IMR-90 (cell line): ENCODE measurements at regions not wholly inside any gene's neighbourhood (a gene's known extent, or its start where the extent isn't known, plus 50 kb on each side); places are given as distances from the start of the nearest gene placed in this dataset.
A peak's percentile ranks its signal among the peaks of the same experiment; 100 is the strongest.

Source experiments
- ATAC-seq: fragments of 200-7000 bp; cut with Tn5 transposase; 2 replicates; pipeline ENCODE4 v1.9.1; 2020; ENCODE audit warnings: low read depth, mild to moderate bottlenecking, moderate library complexity
- BruUV-seq: library from RNA; stranded (reverse); fragments of 400-500 nt; replicated peaks from 2 replicates; lab custom pipeline; 2021; lab: Mats Ljungman, UMichigan
- CTCF ChIA-PET: fragments of 300-600 bp; formaldehyde crosslinking; extraction: SDS; loops from one replicate; lab custom pipeline; 2021; ENCODE audit warnings: antibody characterized with exemption; lab: Yijun Ruan, JAX
- POLR2A ChIA-PET: fragments of 300-600 bp; sonication (Branson Sonifier 250); formaldehyde crosslinking; loops from one replicate; lab custom pipeline; 2022; ENCODE audit warnings: antibody characterized with exemption; ENCODE audit not compliant: unreplicated experiment; lab: Charles Lee
- DNase-seq: peaks from one replicate; pipeline ENCODE4 v3.0.0; 2013
- H2AFZ ChIP-seq: replicated peaks from 2 replicates; pipeline ENCODE3; 2013; ENCODE audit warnings: low read length, mild to moderate bottlenecking; ENCODE audit not compliant: poor library complexity
- H2AK5ac ChIP-seq: 2 replicates; pipeline ENCODE4 v1.6.1; 2013; ENCODE audit warnings: low read depth, low read length, inconsistent platforms
- H2AK9ac ChIP-seq: replicated peaks from 2 replicates; pipeline ENCODE3; 2013; ENCODE audit warnings: mild to moderate bottlenecking, low read depth, low read length, moderate library complexity; ENCODE audit not compliant: poor library complexity
- H2BK120ac ChIP-seq: 2 replicates; pipeline ENCODE4 v1.6.1; 2013; ENCODE audit warnings: low read depth, low read length, inconsistent platforms
- H2BK15ac ChIP-seq: 3 replicates; pipeline ENCODE4 v1.6.1; 2013; ENCODE audit warnings: low read depth, low read length, inconsistent platforms
- H2BK20ac ChIP-seq: 2 replicates; pipeline ENCODE4 v1.6.1; 2013; ENCODE audit warnings: low read depth, mild to moderate bottlenecking, inconsistent platforms, low read length, moderate library complexity
- H2BK5ac ChIP-seq: 2 replicates; pipeline ENCODE4 v1.6.1; 2013; ENCODE audit warnings: mild to moderate bottlenecking, low read depth, low read length, inconsistent platforms; ENCODE audit not compliant: poor library complexity, severe bottlenecking
- H3K14ac ChIP-seq: replicated peaks from 2 replicates; pipeline ENCODE4 v1.6.1; 2013; ENCODE audit warnings: low read depth, low read length, inconsistent platforms
- H3K18ac ChIP-seq: 2 replicates; pipeline ENCODE4 v1.6.1; 2013; ENCODE audit warnings: low read depth, low read length, control low read depth
- H3K23ac ChIP-seq: 2 replicates; pipeline ENCODE4 v1.6.1; 2013; ENCODE audit warnings: low read depth, low read length, inconsistent platforms
- H3K27ac ChIP-seq: 2 replicates; pipeline ENCODE4 v1.5.1; 2013; ENCODE audit warnings: mild to moderate bottlenecking, control low read depth, low read length; ENCODE audit not compliant: insufficient read depth
- H3K27me3 ChIP-seq: 2 replicates; pipeline ENCODE4 v1.6.1; 2013; ENCODE audit warnings: low read length; ENCODE audit not compliant: control insufficient read depth, insufficient read depth
- H3K36me3 ChIP-seq: 2 replicates; pipeline ENCODE4 v1.6.1; 2013; ENCODE audit warnings: low read length, mixed read lengths; ENCODE audit not compliant: control insufficient read depth, insufficient read depth
- H3K4ac ChIP-seq: 2 replicates; pipeline ENCODE4 v1.6.1; 2013; ENCODE audit warnings: low read depth, low read length, inconsistent platforms
- H3K4me1 ChIP-seq: 2 replicates; pipeline ENCODE4 v1.6.1; 2013; ENCODE audit warnings: low read length, mixed read lengths; ENCODE audit not compliant: control insufficient read depth, insufficient read depth
- H3K4me2 ChIP-seq: 2 replicates; pipeline ENCODE4 v1.6.1; 2013; ENCODE audit warnings: low read depth, mild to moderate bottlenecking, control low read depth, low read length, moderate library complexity
- H3K4me3 ChIP-seq: 2 replicates; pipeline ENCODE4 v1.5.1; 2013; ENCODE audit warnings: low read depth, mild to moderate bottlenecking, control low read depth, low read length, moderate library complexity; ENCODE audit not compliant: insufficient read depth
- H3K56ac ChIP-seq: 2 replicates; pipeline ENCODE4 v1.6.1; 2013; ENCODE audit warnings: low read length, inconsistent platforms; ENCODE audit not compliant: insufficient read depth; ENCODE audit errors: extremely low read depth
- H3K79me1 ChIP-seq, 2 experiments: 2 replicates each; pipeline ENCODE4 v1.6.1; 2013; ENCODE audit warnings: low read length in 2 of 2, inconsistent platforms in 1 of 2, low read depth in 1 of 2
- H3K9ac ChIP-seq: 2 replicates; pipeline ENCODE4 v1.6.1; 2013; ENCODE audit warnings: low read depth, low read length, control low read depth
- H3K9me1 ChIP-seq: 2 replicates; pipeline ENCODE4 v1.6.1; 2013; ENCODE audit warnings: low read length, inconsistent platforms; ENCODE audit not compliant: insufficient read depth
- H3K9me3 ChIP-seq: 2 replicates; pipeline ENCODE4 v1.6.1; 2013; ENCODE audit warnings: low read length; ENCODE audit not compliant: control insufficient read depth, insufficient read depth
- H4K20me1 ChIP-seq: 2 replicates; pipeline ENCODE4 v1.6.1; 2013; ENCODE audit warnings: low read length, inconsistent platforms; ENCODE audit not compliant: insufficient read depth
- H4K5ac ChIP-seq: 2 replicates; pipeline ENCODE4 v1.6.1; 2013; ENCODE audit warnings: mild to moderate bottlenecking, low read depth, low read length, control low read depth
- H4K8ac ChIP-seq, 2 experiments: 2 replicates each; pipeline ENCODE4 v1.6.1; 2013; ENCODE audit warnings: low read depth in 2 of 2, low read length in 2 of 2, control low read depth in 1 of 2, inconsistent platforms in 1 of 2
- H4K91ac ChIP-seq: 2 replicates; pipeline ENCODE4 v1.6.1; 2013; ENCODE audit warnings: low read depth, low read length, inconsistent platforms; ENCODE audit not compliant: insufficient read depth
- BHLHE40 ChIP-seq: fragments of 150-350 bp; IDR thresholded peaks from 2 replicates; pipeline ENCODE4 v1.6.1; 2016; ENCODE audit warnings: mild to moderate bottlenecking, low read depth, low read length
- CEBPB ChIP-seq: IDR thresholded peaks from 2 replicates; pipeline ENCODE4 v1.6.1; 2012; ENCODE audit warnings: low read depth, low read length, improper control_type of control experiment
- MAFK ChIP-seq: IDR thresholded peaks from 2 replicates; pipeline ENCODE4 v1.6.1; 2012; ENCODE audit warnings: low read depth, low read length, improper control_type of control experiment
- MAZ ChIP-seq: IDR thresholded peaks from 2 replicates; pipeline ENCODE4 v1.6.1; 2012; ENCODE audit warnings: low read depth, mild to moderate bottlenecking, low read length, improper control_type of control experiment, moderate library complexity, borderline replicate concordance
- NFE2L2 ChIP-seq: fragments of 150-350 bp; IDR thresholded peaks from 2 replicates; pipeline ENCODE4 v1.6.1; 2016; ENCODE audit warnings: low read depth, mild to moderate bottlenecking, low read length
- RAD21 ChIP-seq: IDR thresholded peaks from 2 replicates; pipeline ENCODE4 v1.6.1; 2012; ENCODE audit warnings: low read length, improper control_type of control experiment
- RCOR1 ChIP-seq: IDR thresholded peaks from 2 replicates; pipeline ENCODE4 v1.6.1; 2012; ENCODE audit warnings: mild to moderate bottlenecking, low read length, improper control_type of control experiment; ENCODE audit not compliant: insufficient replicate concordance
- RFX5 ChIP-seq: IDR thresholded peaks from 2 replicates; pipeline ENCODE4 v1.8.0; 2012; ENCODE audit warnings: low read depth, mild to moderate bottlenecking, low read length, moderate library complexity
- SMC3 ChIP-seq: fragments of 150-350 bp; IDR thresholded peaks from 2 replicates; pipeline ENCODE4 v1.6.1; 2016; ENCODE audit warnings: low read depth, mild to moderate bottlenecking, antibody characterized with exemption, low read length, moderate library complexity
- WGBS, 2 experiments: methylation state at CpG; one replicate each; pipeline versions ENCODE4 v1.1.5 to v1.1.7; 2013; ENCODE audit warnings: missing lambda C conversion rate in 2 of 2; ENCODE audit not compliant: insufficient read length in 1 of 2; ENCODE audit errors: extremely low coverage in 2 of 2; 5-methylcytosine and 5-hydroxymethylcytosine counted together
- dilution Hi-C: fragments of 300-500 bp; cut with HindIII; formaldehyde crosslinking; loops from one replicate; pipeline ENCODE4 v1.14.3; 2018; ENCODE audit warnings: low sequenced_read_pairs; ENCODE audit not compliant: unreplicated experiment
- in situ Hi-C: fragments of 300-500 bp; cut with MboI; formaldehyde crosslinking; loops from 3 replicates; pipeline ENCODE4 v1.14.3; 2019; ENCODE audit warnings: low sequenced_read_pairs, inconsistent platforms, mixed read lengths
- intact Hi-C: fragments of 100-400 bp; cut with micrococcal nuclease; formaldehyde crosslinking; loops from 2 replicates; pipeline ENCODE4 v1.10.0; 2022
- TF ChIP-seq, protein P1 (sequence below): conservative IDR thresholded peaks from 2 replicates; pipeline ENCODE4 v1.5.1; 2012; ENCODE audit warnings: mild to moderate bottlenecking, low read depth, low read length, improper control_type of control experiment
- TF ChIP-seq, protein P2 (sequence below): fragments of 150-350 bp; IDR thresholded peaks from 2 replicates; pipeline ENCODE4 v1.6.1; 2016; ENCODE audit warnings: low read depth, mild to moderate bottlenecking, low read length, moderate library complexity, borderline replicate concordance

- H2BK120ac ChIP-seq, result peak overlapping the region; percentile 96
- peaks cover 7% of the 10 kb centered on the region for H3K4me1 ChIP-seq
- H3K27ac ChIP-seq, result no peak overlapping the region; the same call in 1 of the 2 replicates
- intact Hi-C loops, result no loop called here
- H3K18ac ChIP-seq, result peak overlapping the region; percentile 65; the same call in 1 of the 2 replicates
- no peak overlapping the region for H3K4me3 ChIP-seq
- no peaks in the 10 kb centered on the region for H4K20me1 ChIP-seq
- no peak overlapping the region for H3K9ac ChIP-seq
- peak overlapping the region; percentile 64 for H2AFZ ChIP-seq
- peak overlapping the region; percentile 90 for H3K4ac ChIP-seq
- dilution Hi-C loops, result no loop called here
- H3K56ac ChIP-seq, result no peak overlapping the region
- peak overlapping the region; percentile 89; the same call in 1 of the 3 replicates for H2BK15ac ChIP-seq
- in situ Hi-C loops, result no loop called here
- DNase-seq, result no peak
- H2BK5ac ChIP-seq, result peak overlapping the region; percentile 22
- H2AK5ac ChIP-seq, result peak overlapping the region; percentile 80
- peak overlapping the region; percentile 43 for H2AK9ac ChIP-seq
- no peaks in the 10 kb centered on the region for H3K27me3 ChIP-seq
- 86% methylated on average over 2 of the region's 3 CpGs; no CpG with 5 or more reads in 1 of the 2 experiments for WGBS, 2 experiments
- H2BK20ac ChIP-seq, result peak overlapping the region; percentile 97
- peak overlapping the region; percentile 71 for H4K91ac ChIP-seq
- no TSS peak for BruUV-seq
- no peaks in the 10 kb centered on the region for H3K36me3 ChIP-seq
- ATAC-seq, result no peak
- no peak for TF ChIP-seq RAD21
- TF ChIP-seq, protein P1, sequence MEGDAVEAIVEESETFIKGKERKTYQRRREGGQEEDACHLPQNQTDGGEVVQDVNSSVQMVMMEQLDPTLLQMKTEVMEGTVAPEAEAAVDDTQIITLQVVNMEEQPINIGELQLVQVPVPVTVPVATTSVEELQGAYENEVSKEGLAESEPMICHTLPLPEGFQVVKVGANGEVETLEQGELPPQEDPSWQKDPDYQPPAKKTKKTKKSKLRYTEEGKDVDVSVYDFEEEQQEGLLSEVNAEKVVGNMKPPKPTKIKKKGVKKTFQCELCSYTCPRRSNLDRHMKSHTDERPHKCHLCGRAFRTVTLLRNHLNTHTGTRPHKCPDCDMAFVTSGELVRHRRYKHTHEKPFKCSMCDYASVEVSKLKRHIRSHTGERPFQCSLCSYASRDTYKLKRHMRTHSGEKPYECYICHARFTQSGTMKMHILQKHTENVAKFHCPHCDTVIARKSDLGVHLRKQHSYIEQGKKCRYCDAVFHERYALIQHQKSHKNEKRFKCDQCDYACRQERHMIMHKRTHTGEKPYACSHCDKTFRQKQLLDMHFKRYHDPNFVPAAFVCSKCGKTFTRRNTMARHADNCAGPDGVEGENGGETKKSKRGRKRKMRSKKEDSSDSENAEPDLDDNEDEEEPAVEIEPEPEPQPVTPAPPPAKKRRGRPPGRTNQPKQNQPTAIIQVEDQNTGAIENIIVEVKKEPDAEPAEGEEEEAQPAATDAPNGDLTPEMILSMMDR, result no peak
- TF ChIP-seq MAZ, result no peak
- no peak for TF ChIP-seq RFX5
- TF ChIP-seq RCOR1, result no peak
- no peak for TF ChIP-seq BHLHE40
- no peak for TF ChIP-seq NFE2L2
- no peak for TF ChIP-seq MAFK
- no peak for TF ChIP-seq CEBPB
- TF ChIP-seq, protein P2, sequence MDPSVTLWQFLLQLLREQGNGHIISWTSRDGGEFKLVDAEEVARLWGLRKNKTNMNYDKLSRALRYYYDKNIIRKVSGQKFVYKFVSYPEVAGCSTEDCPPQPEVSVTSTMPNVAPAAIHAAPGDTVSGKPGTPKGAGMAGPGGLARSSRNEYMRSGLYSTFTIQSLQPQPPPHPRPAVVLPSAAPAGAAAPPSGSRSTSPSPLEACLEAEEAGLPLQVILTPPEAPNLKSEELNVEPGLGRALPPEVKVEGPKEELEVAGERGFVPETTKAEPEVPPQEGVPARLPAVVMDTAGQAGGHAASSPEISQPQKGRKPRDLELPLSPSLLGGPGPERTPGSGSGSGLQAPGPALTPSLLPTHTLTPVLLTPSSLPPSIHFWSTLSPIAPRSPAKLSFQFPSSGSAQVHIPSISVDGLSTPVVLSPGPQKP, result no peak
- no peak for TF ChIP-seq SMC3
- peaks cover 4% of the 10 kb centered on the region; the same call in 1 of the 2 replicates for H3K9me1 ChIP-seq
- H4K5ac ChIP-seq, result peak overlapping the region; percentile 67; the same call in 1 of the 2 replicates
- no peaks in the 10 kb centered on the region for H3K9me3 ChIP-seq
- peak overlapping the region; percentile 30 to 77; a peak in 2 of 4 replicates for H4K8ac ChIP-seq
- ChIA-PET POLR2A (no interaction called here), CTCF (no interaction called here)
- peak overlapping the region; percentile 79; the same call in 1 of the 2 replicates for H3K23ac ChIP-seq
- H3K79me1 ChIP-seq, result no peaks in the 10 kb centered on the region
- H3K14ac ChIP-seq, result peak overlapping the region; percentile 66
- no peak overlapping the region for H3K4me2 ChIP-seq
Measured at GRCh38 chr2:191611614-191612013, 66.3 kb upstream of the NABP1 start.
